GM06990 (cell line): ENCODE measurements at regions not wholly inside any gene's neighbourhood (a gene's known extent, or its start where the extent isn't known, plus 50 kb on each side); places are given as distances from the start of the nearest gene placed in this dataset.

ENCODE experiments used
- DNase-seq: peaks from one replicate; pipeline ENCODE4 v3.0.0-alpha.2; 2011; ENCODE audit not compliant: insufficient read length; ENCODE audit errors: extremely low read depth
- H3K27me3 ChIP-seq: replicated peaks from 2 replicates; pipeline ENCODE4 v1.6.0; 2011; ENCODE audit warnings: low read length; ENCODE audit not compliant: control insufficient read depth, insufficient read depth
- H3K36me3 ChIP-seq: 2 replicates; pipeline ENCODE4 v1.5.1; 2011; ENCODE audit warnings: low read length; ENCODE audit not compliant: control insufficient read depth, insufficient read depth
- H3K4me3 ChIP-seq: replicated peaks from 2 replicates; pipeline ENCODE4 v1.5.1; 2011; ENCODE audit warnings: low read depth, mild to moderate bottlenecking, control low read depth, low read length
- TF ChIP-seq, protein P1 (sequence below): IDR thresholded peaks from 2 replicates; pipeline ENCODE4 v1.5.1; 2011; ENCODE audit warnings: low read length, control low read depth, mild to moderate bottlenecking, inconsistent platforms; ENCODE audit not compliant: insufficient read depth, poor library complexity, severe bottlenecking

DNA sequence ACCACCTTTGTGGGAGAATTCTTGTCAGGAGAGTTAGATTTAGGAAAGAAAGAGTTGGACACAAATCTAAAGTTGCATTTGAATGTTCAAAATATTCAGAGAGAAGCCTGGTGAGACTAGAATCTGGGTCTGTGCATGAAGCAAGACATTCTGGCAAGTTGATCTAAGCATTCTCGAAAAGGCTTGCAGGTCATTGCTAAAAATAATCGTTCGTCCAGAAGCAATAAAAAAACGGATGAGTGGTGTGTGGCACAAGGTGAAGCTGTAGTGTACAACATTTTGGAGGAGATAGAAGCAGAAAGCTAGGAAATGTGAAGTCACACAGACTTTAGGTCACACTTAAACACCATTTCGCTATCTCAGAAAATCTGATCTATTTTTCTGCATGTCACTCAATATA, 114.9 kb upstream of the IFNGR1 start:
- no peak overlapping the region for H3K4me3 ChIP-seq
- DNase-seq = no peak
- TF ChIP-seq, protein P1, sequence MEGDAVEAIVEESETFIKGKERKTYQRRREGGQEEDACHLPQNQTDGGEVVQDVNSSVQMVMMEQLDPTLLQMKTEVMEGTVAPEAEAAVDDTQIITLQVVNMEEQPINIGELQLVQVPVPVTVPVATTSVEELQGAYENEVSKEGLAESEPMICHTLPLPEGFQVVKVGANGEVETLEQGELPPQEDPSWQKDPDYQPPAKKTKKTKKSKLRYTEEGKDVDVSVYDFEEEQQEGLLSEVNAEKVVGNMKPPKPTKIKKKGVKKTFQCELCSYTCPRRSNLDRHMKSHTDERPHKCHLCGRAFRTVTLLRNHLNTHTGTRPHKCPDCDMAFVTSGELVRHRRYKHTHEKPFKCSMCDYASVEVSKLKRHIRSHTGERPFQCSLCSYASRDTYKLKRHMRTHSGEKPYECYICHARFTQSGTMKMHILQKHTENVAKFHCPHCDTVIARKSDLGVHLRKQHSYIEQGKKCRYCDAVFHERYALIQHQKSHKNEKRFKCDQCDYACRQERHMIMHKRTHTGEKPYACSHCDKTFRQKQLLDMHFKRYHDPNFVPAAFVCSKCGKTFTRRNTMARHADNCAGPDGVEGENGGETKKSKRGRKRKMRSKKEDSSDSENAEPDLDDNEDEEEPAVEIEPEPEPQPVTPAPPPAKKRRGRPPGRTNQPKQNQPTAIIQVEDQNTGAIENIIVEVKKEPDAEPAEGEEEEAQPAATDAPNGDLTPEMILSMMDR = no peak
- H3K27me3 ChIP-seq = no peaks in the 10 kb centered on the region
- H3K36me3 ChIP-seq = no peaks in the 10 kb centered on the region

- no peak for DNase-seq
- H3K27me3 ChIP-seq = no peaks in the 10 kb centered on the region
- TF ChIP-seq, protein P1 = no peak
- H3K4me3 ChIP-seq = no peak overlapping the region
- no peaks in the 10 kb centered on the region for H3K36me3 ChIP-seq
Observed at GRCh38 chr6:137332637-137333280, 113.6 kb upstream of the IFNGR1 start.

GRCh38 chr6:137323860-137324259, 104.7 kb upstream of the IFNGR1 start:
- no peak for DNase-seq
- no peaks in the 10 kb centered on the region for H3K36me3 ChIP-seq
- H3K27me3 ChIP-seq = no peaks in the 10 kb centered on the region
- TF ChIP-seq, protein P1 = no peak
- H3K4me3 ChIP-seq = no peak overlapping the region

DNA sequence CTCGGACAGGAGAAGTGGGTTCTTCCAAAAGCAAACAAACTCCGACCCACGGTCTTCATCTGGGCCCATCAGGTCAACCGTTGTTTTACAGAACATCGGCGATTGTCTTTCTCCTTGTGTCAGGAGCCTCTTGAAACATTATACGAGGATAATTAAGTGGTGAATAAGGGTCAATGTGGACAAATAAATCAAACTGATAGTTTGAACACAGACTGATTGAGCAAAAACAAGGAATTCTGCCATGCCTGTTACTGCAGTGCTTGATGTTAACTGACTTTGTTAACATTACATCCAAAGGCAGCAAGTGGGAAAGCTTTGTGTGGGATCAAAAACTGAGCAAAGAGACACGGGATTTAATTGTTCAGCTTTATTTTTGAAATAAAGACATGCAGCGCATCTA, 101.1 kb upstream of the IFNGR1 start:
- no peaks in the 10 kb centered on the region for H3K27me3 ChIP-seq
- H3K36me3 ChIP-seq = no peaks in the 10 kb centered on the region
- DNase-seq = no peak
- no peak overlapping the region for H3K4me3 ChIP-seq
- TF ChIP-seq, protein P1 = no peak

GRCh38 chr6:137316626-137317025, 97.4 kb upstream of the IFNGR1 start:
- no peaks in the 10 kb centered on the region for H3K36me3 ChIP-seq
- DNase-seq = no peak
- TF ChIP-seq, protein P1 = no peak
- H3K4me3 ChIP-seq = no peak overlapping the region
- H3K27me3 ChIP-seq = no peaks in the 10 kb centered on the region

DNA sequence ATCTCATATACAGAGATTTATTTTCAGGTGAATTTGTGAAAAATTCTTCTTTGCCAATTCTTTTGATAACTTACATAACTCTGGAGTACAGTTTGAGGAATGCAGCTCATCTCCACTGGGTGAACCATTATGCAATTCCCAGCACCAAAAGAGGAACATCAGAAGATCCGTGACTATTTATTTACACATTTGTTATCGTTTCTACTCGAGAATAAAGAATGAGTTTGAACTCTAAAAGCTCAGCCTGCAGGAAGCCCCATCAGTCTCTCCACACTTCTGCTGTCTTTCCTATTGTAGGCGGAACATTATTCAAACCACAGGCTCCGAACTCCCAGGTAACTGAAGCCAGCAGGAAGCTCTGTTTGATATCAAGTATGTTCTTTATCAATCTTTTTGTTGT, 95.9 kb upstream of the IFNGR1 start:
- TF ChIP-seq, protein P1 = no peak
- H3K4me3 ChIP-seq = no peak overlapping the region
- DNase-seq = no peak
- no peaks in the 10 kb centered on the region for H3K27me3 ChIP-seq
- H3K36me3 ChIP-seq = no peaks in the 10 kb centered on the region
